SK-N-SH treated with all-trans-retinoic acid at 6 μM for 48 hours (cell line): ENCODE measurements at regions not wholly inside any gene's neighbourhood (a gene's known extent, or its start where the extent isn't known, plus 50 kb on each side); places are given as distances from the start of the nearest gene placed in this dataset.

Source experiments
- ATAC-seq: fragments of 200-7000 bp; cut with Tn5 transposase; 3 replicates; pipeline ENCODE4 v1.9.1; 2020; ENCODE audit warnings: mild to moderate bottlenecking, moderate library complexity
- ARNTL ChIP-seq: fragments of 450-650 bp; formaldehyde crosslinking; IDR thresholded peaks from 2 replicates; pipeline ENCODE4 v1.5.0; 2020; ENCODE audit warnings: low read depth, mild to moderate bottlenecking, moderate library complexity, borderline replicate concordance
- BACH2 ChIP-seq: fragments of 250-450 bp; sonication (Bioruptor Pico); IDR thresholded peaks from 2 replicates; pipeline ENCODE4 v1.9.0; 2021; ENCODE audit warnings: mild to moderate bottlenecking, borderline replicate concordance
- CREB5 ChIP-seq: fragments of 250-450 bp; sonication (Bioruptor Pico); IDR thresholded peaks from 2 replicates; pipeline ENCODE4 v1.5.1; 2020; ENCODE audit warnings: low read depth, mild to moderate bottlenecking, moderate library complexity
- CSDC2 ChIP-seq: fragments of 250-450 bp; sonication (Bioruptor Pico); IDR thresholded peaks from 2 replicates; pipeline ENCODE4 v1.5.0; 2020; ENCODE audit warnings: mild to moderate bottlenecking, moderate library complexity
- CSRNP3 ChIP-seq: fragments of 250-450 bp; sonication (Bioruptor Pico); IDR thresholded peaks from 2 replicates; pipeline ENCODE4 v1.5.1; 2021; ENCODE audit warnings: mild to moderate bottlenecking, moderate library complexity
- ESRRG ChIP-seq: fragments of 250-450 bp; sonication (Bioruptor Pico); IDR thresholded peaks from 2 replicates; pipeline ENCODE4 v1.6.1; 2021; ENCODE audit warnings: mild to moderate bottlenecking
- GLIS3 ChIP-seq: fragments of 250-450 bp; sonication (Bioruptor Pico); IDR thresholded peaks from 2 replicates; pipeline ENCODE4 v1.5.0; 2020; ENCODE audit warnings: mild to moderate bottlenecking, moderate library complexity
- ISL1 ChIP-seq: fragments of 250-450 bp; sonication (Bioruptor Pico); IDR thresholded peaks from 2 replicates; pipeline ENCODE4 v2.1.2; 2022; ENCODE audit warnings: mild to moderate bottlenecking, moderate library complexity
- OSR1 ChIP-seq: fragments of 250-450 bp; sonication (Bioruptor Pico); IDR thresholded peaks from 2 replicates; pipeline ENCODE4 v1.8.0; 2022; ENCODE audit warnings: moderate library complexity, mild to moderate bottlenecking, inconsistent platforms
- POU6F1 ChIP-seq: fragments of 250-450 bp; sonication (Bioruptor Pico); IDR thresholded peaks from 2 replicates; pipeline ENCODE4 v1.8.0; 2021; ENCODE audit warnings: low read depth, mild to moderate bottlenecking, moderate library complexity, borderline replicate concordance
- PPARA ChIP-seq: fragments of 250-450 bp; sonication (Bioruptor Pico); IDR thresholded peaks from 2 replicates; pipeline ENCODE4 v1.5.0; 2020; ENCODE audit warnings: mild to moderate bottlenecking, borderline replicate concordance
- RARB ChIP-seq: fragments of 250-450 bp; sonication (Bioruptor Pico); IDR thresholded peaks from 2 replicates; pipeline ENCODE4 v1.8.0; 2021; ENCODE audit warnings: mild to moderate bottlenecking, moderate library complexity
- SNAI2 ChIP-seq: fragments of 250-450 bp; sonication (Bioruptor Pico); IDR thresholded peaks from 2 replicates; pipeline ENCODE4 v1.5.0; 2020; ENCODE audit warnings: mild to moderate bottlenecking, moderate library complexity
- TCF4 ChIP-seq: fragments of 250-450 bp; sonication (Bioruptor Pico); IDR thresholded peaks from 2 replicates; pipeline ENCODE4 v1.8.0; 2021; ENCODE audit warnings: mild to moderate bottlenecking, moderate library complexity, borderline replicate concordance
- TOX ChIP-seq: fragments of 250-450 bp; sonication (Bioruptor Pico); IDR thresholded peaks from 2 replicates; pipeline ENCODE4 v1.8.0; 2021; ENCODE audit warnings: mild to moderate bottlenecking, moderate library complexity, borderline replicate concordance
- ZC3H10 ChIP-seq: fragments of 250-450 bp; sonication (Bioruptor Pico); IDR thresholded peaks from 2 replicates; pipeline ENCODE4 v1.5.1; 2021; ENCODE audit warnings: mild to moderate bottlenecking, moderate library complexity
- ZFP3 ChIP-seq: fragments of 250-450 bp; sonication (Bioruptor Pico); IDR thresholded peaks from 2 replicates; pipeline ENCODE4 v1.5.0; 2020; ENCODE audit warnings: mild to moderate bottlenecking, moderate library complexity
- ZFP30 ChIP-seq: fragments of 450-650 bp; formaldehyde crosslinking; IDR thresholded peaks from 2 replicates; pipeline ENCODE4 v1.5.0; 2022; ENCODE audit warnings: mild to moderate bottlenecking, moderate library complexity
- ZNF565 ChIP-seq: fragments of 450-650 bp; formaldehyde crosslinking; conservative IDR thresholded peaks from 2 replicates; pipeline ENCODE4 v1.5.0; 2020; ENCODE audit warnings: low read depth, mild to moderate bottlenecking, moderate library complexity
- ZNF70 ChIP-seq: fragments of 450-650 bp; formaldehyde crosslinking; IDR thresholded peaks from 2 replicates; pipeline ENCODE4 v1.5.0; 2020; ENCODE audit warnings: mild to moderate bottlenecking, moderate library complexity
- ZNF8 ChIP-seq: fragments of 450-650 bp; formaldehyde crosslinking; IDR thresholded peaks from 2 replicates; pipeline ENCODE4 v1.5.0; 2020; ENCODE audit warnings: mild to moderate bottlenecking, moderate library complexity
- TF ChIP-seq, protein P1 (sequence below): fragments of 250-450 bp; sonication (Bioruptor Pico); IDR thresholded peaks from 2 replicates; pipeline ENCODE4 v1.8.0; 2020; ENCODE audit warnings: mild to moderate bottlenecking, moderate library complexity, borderline replicate concordance

DNA sequence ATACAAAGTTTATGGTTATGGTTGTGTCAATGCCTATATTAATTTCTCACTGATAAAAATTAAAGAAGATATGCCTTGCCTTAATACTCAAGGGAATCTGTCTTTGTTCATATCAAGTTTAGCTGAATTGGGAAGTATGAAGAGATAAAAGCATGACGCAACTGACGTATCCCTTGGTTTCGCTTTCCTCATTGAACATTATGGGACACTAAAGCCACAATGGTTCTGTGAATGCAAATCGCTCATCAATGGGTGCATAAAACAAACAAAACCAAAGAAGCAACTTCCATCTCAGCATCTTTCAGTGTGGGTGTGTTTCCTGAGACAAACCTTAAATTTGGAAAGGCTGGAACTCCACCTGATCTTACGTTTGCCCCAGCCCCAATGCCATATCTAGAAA lies 108.2 kb downstream of the NPIPB5 start (continued):
- no peak for TF ChIP-seq POU6F1 (CRISPR knock-in tag)
- no peak for TF ChIP-seq CREB5 (CRISPR knock-in tag)
- no peak for TF ChIP-seq TOX
- TF ChIP-seq ZFP3 (CRISPR knock-in tag) = no peak
- TF ChIP-seq GLIS3 (CRISPR knock-in tag) = no peak
- no peak for TF ChIP-seq CSDC2 (CRISPR knock-in tag)
- no peak for TF ChIP-seq SNAI2 (CRISPR knock-in tag)

DNA sequence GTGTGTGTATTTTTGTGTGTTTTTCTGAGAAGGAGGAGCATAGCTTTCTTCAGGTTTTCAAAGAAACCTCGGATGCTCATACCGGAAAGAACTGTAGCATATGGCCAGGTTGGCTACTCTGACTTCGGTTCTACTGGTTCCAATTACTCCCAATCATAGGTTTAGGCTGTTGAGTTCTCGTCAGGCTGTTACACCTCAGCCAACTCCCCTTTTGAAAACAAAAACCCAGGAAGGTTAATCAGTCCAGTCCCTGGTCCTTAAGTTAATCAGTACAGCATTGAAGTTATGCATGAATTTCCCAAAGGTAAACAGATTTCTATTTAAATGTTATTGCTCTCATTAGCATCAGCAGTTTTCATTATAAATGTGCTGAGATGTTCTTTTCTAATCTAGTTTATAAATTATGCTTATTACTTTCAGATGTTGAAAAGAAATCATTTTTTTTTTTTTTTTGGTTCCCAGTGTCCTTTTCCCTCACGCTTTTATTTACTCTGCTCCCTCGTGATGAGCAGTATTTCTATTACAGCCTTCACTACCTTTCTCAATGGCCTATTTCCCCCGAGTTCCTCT lies 111.0 kb downstream of the NPIPB5 start:
- ATAC-seq = no peak
- TF ChIP-seq CSDC2 (CRISPR knock-in tag) (no peak), ESRRG (CRISPR knock-in tag) (no peak), TOX (no peak), GLIS3 (CRISPR knock-in tag) (no peak), OSR1 (CRISPR knock-in tag) (no peak), TCF4 (CRISPR knock-in tag) (no peak), ZC3H10 (no peak), PPARA (CRISPR knock-in tag) (no peak), ARNTL (CRISPR knock-in tag) (no peak), ZFP30 (CRISPR knock-in tag) (no peak), RARB (CRISPR knock-in tag) (no peak), BACH2 (no peak), POU6F1 (CRISPR knock-in tag) (no peak), ZFP3 (CRISPR knock-in tag) (no peak), ISL1 (no peak), CSRNP3 (CRISPR knock-in tag) (no peak), CREB5 (CRISPR knock-in tag) (no peak), ZNF565 (no peak), ZNF70 (CRISPR knock-in tag) (no peak)
- TF ChIP-seq, protein P1, sequence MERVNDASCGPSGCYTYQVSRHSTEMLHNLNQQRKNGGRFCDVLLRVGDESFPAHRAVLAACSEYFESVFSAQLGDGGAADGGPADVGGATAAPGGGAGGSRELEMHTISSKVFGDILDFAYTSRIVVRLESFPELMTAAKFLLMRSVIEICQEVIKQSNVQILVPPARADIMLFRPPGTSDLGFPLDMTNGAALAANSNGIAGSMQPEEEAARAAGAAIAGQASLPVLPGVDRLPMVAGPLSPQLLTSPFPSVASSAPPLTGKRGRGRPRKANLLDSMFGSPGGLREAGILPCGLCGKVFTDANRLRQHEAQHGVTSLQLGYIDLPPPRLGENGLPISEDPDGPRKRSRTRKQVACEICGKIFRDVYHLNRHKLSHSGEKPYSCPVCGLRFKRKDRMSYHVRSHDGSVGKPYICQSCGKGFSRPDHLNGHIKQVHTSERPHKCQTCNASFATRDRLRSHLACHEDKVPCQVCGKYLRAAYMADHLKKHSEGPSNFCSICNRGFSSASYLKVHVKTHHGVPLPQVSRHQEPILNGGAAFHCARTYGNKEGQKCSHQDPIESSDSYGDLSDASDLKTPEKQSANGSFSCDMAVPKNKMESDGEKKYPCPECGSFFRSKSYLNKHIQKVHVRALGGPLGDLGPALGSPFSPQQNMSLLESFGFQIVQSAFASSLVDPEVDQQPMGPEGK (CRISPR knock-in tag) = no peak

DNA sequence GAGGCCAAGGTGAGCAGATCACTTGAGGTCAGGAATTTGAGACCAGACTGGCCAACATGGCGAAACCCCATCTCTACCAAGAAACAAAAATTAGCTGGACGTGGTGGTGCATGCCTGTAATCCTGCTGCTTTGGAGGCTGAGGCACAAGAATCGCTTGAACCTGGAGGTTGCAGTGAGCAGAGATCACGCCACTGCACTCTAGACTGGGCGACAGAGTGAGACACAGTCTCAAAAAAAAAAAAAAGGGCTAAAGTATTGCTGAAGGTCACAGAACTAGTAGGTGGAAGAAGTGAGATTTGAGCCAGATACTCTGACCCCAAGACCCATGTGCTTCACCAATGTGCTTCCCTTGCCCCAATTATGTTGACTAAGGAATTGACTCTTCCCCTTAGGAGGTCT lies 112.0 kb downstream of the NPIPB5 start:
- no peak for ATAC-seq
- TF ChIP-seq ZNF565 (no peak), TCF4 (CRISPR knock-in tag) (no peak), RARB (CRISPR knock-in tag) (no peak), ZC3H10 (no peak), CSRNP3 (CRISPR knock-in tag) (no peak), ZNF70 (CRISPR knock-in tag) (no peak), OSR1 (CRISPR knock-in tag) (no peak), ESRRG (CRISPR knock-in tag) (no peak), ZNF8 (CRISPR knock-in tag) (no peak), SNAI2 (CRISPR knock-in tag) (no peak), CREB5 (CRISPR knock-in tag) (no peak), TOX (no peak)
